HG03060 (cell line): ENCODE measurements at regions not wholly inside any gene's neighbourhood (a gene's known extent, or its start where the extent isn't known, plus 50 kb on each side); places are given as distances from the start of the nearest gene placed in this dataset.

ENCODE experiments used
- ATAC-seq: cut with Tn5 transposase; IDR thresholded peaks from one replicate; pipeline ENCODE4 v1.9.1; 2021; ENCODE audit warnings: low read depth, moderate number of reproducible peaks; ENCODE audit not compliant: unreplicated experiment

DNA sequence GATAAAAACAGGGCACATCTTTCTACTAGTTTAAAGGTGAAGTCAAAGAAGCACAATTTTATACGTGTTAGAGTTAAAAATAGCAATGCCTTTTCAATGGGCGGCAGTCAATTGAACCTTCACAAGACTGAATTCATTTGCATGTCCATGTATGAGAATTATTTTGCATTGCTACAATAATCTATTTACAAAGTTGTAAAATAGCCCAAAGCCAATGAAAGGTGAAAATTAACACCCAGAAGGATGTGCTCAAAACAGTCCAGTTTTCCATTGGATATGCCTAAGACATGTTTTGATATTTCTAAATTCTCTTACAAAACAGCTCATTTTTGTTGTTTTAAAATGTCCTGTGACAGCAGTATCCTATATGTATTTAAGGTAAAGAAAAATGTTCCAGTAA lies 425.1 kb upstream of the SYT4 start:
- no peak for ATAC-seq

DNA sequence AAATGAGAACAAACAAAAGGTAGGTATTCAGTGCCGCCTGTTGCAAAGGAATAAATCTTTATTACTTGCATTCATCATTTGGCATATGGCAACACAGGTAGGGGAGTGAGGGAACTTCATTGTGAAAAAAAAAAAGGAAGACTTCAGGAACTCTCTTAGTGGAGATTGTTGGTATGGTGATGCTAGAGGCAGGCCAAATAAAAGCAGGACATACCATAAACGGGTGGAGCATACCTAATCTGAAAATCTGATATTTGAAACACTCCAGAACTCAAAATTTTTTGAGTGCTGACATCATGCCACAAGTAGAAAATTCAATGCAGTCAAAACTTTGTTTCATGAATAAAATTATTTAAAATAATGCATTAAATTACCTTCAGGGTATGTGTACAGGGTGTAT lies 425.8 kb upstream of the SYT4 start:
- no peak for ATAC-seq

DNA sequence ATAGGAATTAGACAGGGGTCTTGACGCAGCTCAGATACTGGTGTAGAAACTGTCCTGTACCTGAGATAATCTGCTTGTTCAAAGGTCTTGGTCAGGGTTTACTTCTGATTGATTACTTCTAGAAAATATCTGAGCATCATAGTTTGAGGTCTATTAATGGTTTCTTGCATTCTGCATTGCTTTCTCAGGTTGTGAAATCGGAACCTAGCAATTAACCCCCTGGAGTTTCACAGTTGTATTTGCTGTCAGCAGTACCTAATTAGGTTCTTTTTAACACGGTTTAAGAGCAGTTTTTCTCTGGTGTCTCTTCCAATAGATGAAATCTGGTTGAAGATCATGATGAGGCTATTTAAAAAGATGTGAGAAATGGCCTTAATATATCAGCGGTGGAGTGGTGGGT lies 428.6 kb upstream of the SYT4 start:
- ATAC-seq: no peak

DNA sequence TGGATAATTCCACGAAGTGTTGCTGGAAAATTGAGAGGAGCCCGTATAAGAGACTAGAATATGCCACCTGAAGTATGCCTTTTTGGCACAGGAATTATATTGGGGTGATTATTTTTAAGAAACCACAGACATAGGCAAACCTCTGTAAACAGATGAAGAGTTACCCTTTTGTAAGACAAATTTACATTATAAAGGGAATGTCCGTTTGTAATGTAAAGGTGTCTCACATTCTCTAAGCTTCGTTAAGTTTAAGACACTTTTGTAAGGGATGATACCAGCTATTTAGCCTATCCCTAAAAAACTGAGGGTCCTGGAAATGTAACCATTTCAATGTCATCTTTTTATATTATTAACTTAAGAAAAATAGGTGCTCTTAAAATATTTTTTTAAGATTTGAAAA lies 432.8 kb upstream of the SYT4 start:
- no peak for ATAC-seq

DNA sequence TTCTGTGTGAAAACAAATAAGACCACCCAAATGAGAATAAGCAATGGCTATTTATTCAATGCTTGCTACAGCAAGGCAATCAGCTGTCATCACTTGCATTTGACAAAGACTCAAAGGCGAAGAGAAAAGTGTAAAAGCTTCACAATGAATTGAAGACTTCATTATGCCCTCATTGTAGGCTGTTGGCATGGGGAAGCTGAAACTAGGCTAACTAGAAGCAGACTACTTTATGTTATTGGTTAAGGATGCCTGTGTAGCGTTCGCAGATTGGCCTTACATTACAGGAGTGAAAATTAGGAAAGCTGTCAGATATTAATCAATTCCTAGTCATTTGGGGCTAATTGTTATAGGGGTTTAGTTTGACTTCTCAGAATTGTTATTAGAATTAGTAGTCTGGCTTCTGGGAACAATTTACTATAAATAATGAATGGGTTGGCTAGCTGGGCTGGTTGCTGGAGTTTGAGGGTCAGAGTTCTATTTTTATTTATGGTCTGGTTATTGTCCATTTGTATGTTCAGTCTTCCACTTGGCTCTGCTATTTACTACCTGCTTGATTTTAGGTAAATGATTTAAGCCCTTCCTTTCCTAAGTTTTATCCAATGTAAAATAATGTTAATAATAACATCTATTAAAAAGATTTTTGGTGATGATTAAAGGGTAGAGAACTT lies 437.2 kb upstream of the SYT4 start:
- ATAC-seq: no peak

DNA sequence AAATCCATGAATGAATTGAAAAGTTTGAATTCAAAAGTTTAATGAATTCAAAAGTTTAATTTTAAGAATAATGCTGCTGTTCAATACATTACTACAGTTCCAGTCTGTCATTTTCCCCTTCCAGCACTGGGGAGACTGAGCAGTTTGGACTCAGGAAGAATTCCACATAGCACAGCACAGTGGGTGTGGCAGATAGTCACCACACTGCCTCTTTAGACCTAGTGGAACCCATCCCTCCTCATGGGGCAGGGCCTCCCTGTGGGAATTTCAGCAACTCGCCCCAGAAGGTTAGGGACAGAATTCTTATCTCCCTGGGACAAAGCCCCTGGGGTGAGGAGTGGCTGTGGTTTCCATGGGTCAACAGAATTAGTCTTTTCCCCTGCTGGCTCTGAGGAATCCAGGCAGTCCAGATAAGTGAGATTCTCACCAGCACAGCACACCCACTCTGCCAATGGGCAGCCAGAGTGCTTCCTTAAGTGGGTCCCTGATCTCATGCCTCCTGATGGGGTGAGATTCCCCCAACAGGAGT lies 442.0 kb upstream of the SYT4 start:
- no peak for ATAC-seq

DNA sequence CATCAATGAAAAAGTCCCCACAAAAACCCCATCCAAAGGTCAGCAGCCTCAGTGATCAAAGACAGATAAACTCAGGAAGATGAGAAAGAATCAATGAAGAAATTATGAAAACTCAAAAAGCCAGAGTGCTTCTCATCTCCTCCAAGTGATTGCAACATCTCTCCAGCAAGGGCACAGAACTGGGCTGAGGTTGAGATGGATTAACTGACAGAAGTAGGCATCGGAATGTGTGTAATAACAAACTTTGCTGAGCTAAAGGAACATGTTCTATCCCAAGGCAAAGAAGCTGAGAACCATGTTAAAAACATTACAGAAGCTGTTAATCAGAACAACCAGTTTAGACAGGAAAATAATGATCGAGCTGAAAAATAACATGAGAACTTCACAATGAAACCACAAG lies 442.8 kb upstream of the SYT4 start:
- ATAC-seq: no peak

DNA sequence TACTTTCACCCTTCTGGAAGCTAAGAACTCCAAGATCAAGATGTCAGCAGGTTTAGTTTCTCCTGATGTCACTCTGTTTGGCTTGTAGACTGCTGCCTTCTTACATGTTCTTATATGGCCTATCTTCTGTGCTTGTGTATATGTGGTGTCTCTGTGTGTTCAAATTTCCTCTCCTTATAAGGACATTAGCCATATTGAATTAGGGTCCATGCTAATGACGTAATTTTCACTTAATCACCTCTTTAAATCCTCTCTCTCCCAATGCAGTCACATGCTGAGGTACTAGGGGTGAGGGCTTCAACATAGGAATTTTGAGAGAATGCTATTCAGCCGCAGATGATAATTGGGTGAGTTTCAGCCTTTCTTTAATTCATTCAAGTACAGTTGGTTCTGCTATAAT lies 458.3 kb upstream of the SYT4 start:
- no peak for ATAC-seq

DNA sequence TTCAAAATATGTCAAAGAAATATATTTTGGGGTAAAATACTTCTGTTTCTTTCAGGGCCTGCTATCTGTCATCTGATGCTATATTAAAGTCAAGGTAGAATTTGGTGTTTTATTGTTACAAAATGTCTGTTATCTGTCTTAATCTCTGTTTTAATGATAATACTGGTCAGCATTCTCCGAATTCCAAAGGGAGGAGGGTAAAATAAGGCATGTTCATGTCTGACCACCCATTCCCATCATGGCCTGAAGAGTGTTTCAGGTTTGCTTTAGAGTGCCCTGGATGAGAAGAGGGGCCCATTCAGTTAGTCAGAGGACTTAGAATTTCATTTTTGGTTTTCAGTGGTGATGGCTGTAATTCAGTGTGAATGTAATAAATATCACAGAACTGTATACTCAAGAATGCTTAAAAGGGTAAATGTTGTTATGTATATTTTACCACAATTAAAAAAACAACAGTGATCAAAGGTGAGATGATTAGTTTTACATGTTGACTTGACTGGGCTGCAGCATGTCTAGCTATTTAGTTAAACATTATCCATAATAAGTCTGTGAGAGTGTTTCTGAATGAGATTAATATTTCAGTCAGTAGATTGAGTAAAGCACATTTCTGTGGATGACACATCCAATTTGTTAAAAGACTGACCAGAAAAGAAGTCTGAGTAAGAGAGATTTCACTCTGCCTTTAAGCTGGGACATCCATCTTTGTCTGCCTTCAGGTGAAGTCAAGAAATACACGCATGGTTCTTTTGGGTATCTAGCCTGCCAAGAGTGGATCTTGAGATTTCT lies 467.9 kb upstream of the SYT4 start:
- ATAC-seq: no peak

DNA sequence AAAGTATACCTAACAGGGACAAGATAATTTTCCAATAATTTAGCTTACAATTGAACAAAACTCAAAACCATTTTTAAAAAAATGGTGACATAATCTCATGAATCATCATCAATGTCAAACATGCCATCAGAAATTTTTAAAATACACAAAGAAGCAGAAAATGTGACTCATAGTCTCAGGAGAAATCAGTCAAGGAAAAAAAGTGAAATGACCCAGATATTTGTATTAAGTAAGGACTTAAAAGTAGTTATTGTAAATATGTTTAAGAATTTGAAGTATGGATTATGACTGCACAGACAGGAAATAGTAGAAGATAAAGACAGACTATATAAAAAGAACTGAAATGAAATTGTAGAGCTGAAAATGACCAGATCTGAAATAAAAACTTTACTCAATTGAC lies 473.9 kb upstream of the SYT4 start:
- ATAC-seq: no peak

DNA sequence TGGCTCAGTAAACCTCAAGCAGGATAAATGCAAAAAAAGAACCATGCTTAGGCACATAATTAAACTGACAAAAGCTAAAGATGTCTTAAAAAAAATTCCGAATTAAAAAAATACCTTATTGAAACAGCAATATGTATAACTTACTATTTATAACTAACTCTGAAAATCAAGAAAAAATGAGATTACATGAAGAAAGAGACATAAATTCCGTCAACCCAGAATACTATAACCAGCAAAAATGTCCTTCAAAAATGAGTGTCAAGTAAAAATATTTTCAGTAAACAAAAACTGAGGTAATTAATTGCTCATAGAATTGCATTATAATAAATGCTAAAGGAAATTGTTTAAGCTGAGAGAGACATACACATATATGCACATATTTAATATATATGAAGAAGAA lies 474.5 kb upstream of the SYT4 start:
- ATAC-seq: no peak

DNA sequence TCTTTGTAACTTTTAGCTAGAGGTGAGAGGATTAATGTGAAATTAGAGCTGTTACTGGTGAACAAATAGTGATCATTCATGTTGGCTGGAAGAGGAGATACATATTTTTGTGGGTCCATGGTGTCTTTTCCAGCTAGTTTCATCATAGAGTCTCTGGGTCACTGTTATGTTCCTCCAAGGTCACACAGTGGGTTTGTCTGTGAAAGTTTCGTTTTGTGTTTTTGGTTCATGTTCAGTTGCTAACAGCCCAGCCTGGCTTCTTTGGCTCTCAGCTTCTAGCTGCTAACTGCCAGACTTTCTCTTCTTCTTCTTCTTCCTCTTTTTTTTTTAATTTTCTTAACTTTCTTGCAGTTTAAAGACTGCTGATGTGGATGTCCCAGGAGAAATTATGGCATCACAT lies 480.0 kb upstream of the SYT4 start:
- ATAC-seq: no peak

DNA sequence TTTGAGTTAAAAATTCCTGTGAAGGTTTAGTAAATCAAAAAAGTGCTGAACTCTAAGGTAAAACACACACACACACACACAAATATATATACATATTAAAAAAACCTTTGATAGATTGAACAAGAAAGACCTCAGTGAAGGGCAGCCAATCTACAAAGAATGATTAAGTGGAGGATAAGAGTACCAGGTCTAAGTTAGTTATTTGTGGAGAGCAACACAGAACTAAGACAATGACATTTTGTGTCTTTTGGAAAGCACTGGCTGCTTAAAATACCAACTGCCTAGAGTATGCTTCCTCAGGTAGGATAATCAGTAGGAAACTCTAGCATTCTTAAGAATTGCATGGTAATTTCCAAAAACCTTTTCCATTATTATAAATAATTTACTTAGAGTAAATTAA lies 481.4 kb upstream of the SYT4 start:
- ATAC-seq: no peak

DNA sequence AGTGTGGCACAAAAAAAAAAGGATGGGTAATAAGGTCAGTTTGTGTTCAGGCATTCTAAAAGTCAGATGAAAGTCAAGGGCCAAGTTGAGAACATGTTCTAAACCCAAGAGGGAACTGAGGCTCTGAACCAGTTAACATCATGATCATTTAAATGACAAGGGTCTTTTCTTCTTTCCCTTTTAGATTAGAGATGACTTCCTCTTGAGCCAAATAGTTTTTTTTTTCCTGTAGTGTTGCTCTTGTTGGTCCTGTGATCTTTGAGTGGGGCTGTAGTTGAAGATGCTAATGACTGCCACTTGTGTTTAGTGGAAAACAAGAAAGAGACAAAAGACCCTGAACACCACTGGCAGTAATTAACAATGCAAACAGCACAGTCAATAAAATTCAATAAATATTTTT lies 482.7 kb upstream of the SYT4 start:
- ATAC-seq: no peak

DNA sequence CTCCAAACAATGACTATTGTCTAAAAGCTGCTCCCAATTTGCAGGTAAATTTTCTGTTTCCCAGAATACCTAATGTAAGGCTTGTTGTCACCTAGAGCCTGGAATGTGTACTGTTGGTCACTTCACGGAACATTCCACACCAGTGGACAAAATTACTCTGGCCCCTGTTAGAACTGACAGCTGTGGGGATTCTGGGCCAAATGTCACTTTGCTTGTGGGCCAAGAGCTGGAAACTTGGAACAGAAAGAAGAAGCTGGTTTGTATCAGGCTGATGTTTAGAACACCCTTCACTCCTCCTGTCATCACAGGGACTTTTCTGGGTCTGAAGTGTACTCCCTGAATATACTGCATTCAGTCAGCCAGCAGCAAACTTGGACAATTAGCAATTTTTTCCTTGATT lies 495.6 kb upstream of the SYT4 start:
- ATAC-seq: no peak

DNA sequence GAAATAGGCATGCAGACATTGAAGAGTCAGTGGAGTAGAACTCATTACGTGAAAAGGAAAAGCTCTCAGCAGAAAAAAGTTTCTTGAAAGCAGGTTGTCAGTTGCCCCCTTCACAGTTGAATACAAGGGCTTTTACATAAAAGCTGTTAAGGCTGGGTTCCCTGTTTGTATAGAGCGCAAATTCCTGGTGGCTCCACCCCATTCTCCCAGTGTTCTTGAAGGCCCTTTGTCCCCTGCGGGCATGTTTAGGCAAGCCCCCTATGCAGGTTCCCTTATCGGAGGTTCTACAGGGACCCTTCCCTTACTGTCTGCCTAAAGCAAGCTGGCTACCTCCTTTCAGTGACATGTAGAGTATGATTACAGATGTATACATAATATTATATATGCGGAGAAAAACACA lies 497.2 kb upstream of the SYT4 start:
- ATAC-seq: no peak

DNA sequence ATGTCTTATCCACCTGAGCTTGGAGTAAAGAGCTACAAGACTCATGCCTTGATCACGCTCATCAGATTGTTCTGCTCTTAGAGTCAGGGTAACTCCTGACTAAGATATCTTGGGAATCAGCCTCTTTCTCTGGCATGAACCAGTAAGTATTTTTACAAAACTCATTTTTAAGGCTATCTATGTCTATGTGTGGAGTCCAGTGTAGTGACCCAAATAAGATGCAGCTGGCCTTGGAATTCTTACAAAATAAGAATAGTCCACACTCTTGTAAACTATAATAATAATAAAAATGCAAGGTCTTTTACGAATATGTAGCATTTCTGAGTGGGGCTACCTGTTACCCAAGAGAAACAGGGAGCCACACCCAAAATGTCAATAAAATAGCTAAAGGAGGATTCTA lies 498.3 kb upstream of the SYT4 start:
- ATAC-seq: no peak

DNA sequence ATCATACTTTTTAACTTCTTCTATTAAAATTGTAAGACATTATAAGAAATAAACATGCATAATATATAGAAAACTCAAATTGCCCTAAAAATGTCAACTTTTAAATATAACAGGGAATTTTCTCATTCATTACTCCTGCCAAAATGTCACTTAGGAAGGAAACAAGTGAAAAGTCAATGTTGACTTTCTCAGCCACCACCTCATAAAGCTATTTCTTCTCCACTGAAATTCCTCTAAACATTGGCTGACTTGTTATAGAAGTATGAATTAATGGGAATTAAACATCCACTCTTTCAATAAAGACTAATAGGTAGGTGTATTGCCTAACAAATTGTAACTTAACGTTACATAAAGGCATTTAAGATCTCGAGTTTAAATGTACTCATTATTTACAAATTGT lies 499.7 kb upstream of the SYT4 start:
- ATAC-seq: no peak

DNA sequence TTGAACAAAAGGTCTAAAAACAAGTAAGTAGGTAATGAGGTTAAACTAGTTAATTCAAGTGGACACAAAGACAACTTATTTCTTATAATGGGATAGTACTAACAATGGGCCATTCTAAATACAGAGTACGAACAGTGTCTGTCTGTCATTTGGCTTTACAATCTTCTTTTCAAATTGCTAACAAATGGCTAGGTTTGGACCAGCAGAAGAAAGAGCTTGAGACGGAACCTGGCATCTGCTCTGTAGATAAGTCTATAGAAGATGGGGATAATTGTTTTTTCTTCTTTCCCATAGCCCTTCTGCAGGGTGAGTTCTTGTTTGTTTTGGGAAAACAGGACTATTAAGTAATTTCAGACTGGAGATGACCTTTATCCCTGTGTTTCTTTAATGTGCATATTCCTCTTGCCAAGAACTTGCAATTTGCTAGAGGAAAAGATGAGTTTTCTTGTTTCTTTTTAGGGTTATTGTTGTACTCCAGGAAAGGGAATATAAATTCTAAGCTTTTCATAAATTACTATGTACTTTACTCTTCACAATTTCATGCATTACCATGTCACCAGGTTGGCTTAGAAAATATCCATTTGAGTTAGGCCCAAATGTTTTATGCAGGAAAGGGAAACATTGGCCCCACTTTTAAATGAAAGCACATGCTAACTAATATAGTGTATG lies 500.5 kb upstream of the SYT4 start:
- ATAC-seq: no peak

DNA sequence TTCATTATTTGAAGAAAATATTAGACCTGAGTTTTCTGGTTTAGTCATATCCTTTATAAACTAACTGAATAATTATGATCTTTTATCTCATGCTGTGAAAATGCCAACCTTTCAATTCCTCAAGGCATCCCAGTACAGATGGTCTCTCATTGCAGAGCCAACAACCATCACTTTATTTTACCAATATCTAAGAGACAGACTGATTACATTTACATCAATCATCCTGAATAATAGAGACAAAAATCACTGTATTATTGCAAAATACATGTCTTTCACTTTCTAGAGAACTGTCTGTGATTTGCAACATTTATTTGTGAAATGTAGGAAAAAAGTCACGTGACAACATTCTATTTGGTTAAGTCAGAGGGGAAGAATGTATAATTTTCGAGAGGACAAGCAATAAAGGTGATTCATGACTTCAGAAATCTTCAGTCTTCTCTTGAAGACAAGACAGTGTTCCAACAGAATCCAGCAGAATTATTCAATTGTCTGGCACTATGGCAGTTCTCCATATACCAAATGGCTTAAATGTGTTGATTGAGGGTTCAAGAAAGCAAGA lies 503.6 kb upstream of the SYT4 start:
- no peak for ATAC-seq

DNA sequence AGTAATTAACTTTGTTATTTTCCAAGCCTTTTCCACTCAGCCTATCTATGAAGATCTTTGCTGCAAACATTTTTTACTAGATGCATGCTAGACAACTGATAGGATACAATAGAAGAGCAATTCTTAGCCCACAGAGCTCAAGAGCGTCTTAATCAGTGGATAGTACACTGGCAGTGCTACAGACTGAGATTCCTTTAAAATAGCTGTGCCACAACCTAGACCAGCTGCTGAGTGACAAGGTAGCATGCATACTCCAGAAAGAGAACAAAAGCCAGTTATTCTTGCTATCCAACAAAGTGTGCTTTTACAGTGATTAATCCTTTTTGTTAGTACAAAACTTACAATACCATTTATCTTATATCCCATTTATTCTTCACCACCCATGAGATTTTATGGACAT lies 507.9 kb upstream of the SYT4 start:
- no peak for ATAC-seq
